OCI-LY1 (cell line): ENCODE measurements at regions not wholly inside any gene's neighbourhood (a gene's known extent, or its start where the extent isn't known, plus 50 kb on each side); places are given as distances from the start of the nearest gene placed in this dataset.

Source experiments
- EZH2 ChIP-seq: fragments of 200-600 bp; sonication (generic), shearing (Covaris generic); IDR thresholded peaks from 2 replicates; pipeline ENCODE4 v1.8.0; 2017; ENCODE audit warnings: borderline replicate concordance, mixed run types, mild to moderate bottlenecking, antibody characterized with exemption, low read length, moderate library complexity, mixed read lengths
- TF ChIP-seq, protein P1 (sequence below): fragments of 200-600 bp; sonication (generic), shearing (Covaris generic); IDR thresholded peaks from 2 replicates; pipeline ENCODE4 v1.5.1; 2017; ENCODE audit warnings: mild to moderate bottlenecking, antibody characterized with exemption, low read length, moderate library complexity, mixed read lengths

DNA sequence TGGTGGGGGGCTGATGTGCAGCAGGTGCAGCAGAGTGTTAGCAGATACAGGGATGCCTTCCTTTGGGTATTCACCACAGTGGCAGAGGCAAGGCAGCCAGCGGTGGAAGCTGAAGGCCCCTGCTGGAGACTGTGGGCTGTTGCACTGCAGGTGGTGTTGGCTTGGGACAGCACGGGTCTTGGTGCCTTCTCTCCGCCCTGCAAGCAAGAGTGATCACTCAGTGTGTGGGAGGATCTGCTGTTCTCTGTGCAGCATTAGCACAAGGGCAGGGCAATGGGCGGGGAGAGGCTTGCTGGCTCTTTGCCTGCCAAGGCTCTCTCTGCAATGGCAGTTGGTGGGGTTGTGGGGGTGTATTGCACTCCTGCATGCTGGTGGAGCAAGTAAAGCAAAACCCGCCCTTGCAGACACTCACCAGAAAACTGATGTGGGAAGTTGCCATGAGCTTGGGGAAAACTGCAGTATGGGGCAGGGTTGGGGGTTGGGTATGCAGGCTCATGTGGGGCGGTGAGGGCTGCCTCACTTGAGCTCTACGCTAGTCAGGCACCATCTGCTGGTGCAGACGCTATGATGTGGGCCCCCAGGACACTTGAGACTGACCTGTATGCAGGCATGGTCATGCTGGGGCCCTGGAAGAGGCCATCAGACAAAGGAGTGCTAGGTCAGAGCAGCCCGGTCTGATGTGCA, 820.8 kb upstream of the GRIA3 start:
- TF ChIP-seq, protein P1, sequence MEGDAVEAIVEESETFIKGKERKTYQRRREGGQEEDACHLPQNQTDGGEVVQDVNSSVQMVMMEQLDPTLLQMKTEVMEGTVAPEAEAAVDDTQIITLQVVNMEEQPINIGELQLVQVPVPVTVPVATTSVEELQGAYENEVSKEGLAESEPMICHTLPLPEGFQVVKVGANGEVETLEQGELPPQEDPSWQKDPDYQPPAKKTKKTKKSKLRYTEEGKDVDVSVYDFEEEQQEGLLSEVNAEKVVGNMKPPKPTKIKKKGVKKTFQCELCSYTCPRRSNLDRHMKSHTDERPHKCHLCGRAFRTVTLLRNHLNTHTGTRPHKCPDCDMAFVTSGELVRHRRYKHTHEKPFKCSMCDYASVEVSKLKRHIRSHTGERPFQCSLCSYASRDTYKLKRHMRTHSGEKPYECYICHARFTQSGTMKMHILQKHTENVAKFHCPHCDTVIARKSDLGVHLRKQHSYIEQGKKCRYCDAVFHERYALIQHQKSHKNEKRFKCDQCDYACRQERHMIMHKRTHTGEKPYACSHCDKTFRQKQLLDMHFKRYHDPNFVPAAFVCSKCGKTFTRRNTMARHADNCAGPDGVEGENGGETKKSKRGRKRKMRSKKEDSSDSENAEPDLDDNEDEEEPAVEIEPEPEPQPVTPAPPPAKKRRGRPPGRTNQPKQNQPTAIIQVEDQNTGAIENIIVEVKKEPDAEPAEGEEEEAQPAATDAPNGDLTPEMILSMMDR: no peak
- TF ChIP-seq EZH2: no peak
